GM21526 (cell line): ENCODE measurements at regions not wholly inside any gene's neighbourhood (a gene's known extent, or its start where the extent isn't known, plus 50 kb on each side); places are given as distances from the start of the nearest gene placed in this dataset.

Experiments used
- ATAC-seq: cut with Tn5 transposase; IDR thresholded peaks from one replicate; pipeline ENCODE4 v1.9.1; 2021; ENCODE audit warnings: moderate library complexity; ENCODE audit not compliant: unreplicated experiment, low FRiP score

DNA sequence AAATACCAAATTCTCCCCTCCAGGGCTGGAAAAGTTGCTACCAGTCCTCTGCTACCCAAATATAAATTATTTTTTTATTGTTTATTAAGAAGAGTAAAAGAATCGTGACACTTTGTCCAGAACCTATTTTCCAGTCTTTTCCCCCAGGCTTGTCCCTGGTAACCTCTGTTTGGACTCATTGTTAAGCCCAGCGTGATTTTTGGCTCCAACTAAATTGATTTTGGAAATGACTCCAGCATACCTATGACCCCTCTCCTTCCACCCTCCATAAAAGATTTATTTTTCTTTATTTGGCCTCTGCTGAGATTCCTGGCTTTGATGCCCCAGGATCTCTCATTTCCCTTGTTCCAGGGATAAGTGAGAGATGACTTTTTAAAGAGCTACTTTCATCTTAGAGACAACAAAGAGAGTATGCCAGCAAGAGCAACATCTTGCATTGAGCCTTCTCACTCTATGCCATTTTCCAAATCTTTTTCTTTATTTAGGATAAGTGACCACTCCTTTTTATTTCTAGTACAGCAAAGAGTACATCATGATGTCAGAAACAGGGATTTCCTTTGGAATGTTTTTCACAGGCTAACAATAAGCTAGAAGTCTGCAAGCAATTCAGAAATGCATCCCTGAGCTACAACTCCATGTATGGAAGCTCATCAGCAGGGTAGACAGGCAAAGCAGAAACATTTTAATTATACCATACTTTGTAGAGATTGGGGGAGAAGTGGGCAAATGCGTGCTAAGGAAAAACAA, 75.8 kb downstream of the DAD1 start:
- no peak for ATAC-seq

GRCh38 chr14:22512106-22512814, 76.8 kb downstream of the DAD1 start:
- ATAC-seq: no peak

DNA sequence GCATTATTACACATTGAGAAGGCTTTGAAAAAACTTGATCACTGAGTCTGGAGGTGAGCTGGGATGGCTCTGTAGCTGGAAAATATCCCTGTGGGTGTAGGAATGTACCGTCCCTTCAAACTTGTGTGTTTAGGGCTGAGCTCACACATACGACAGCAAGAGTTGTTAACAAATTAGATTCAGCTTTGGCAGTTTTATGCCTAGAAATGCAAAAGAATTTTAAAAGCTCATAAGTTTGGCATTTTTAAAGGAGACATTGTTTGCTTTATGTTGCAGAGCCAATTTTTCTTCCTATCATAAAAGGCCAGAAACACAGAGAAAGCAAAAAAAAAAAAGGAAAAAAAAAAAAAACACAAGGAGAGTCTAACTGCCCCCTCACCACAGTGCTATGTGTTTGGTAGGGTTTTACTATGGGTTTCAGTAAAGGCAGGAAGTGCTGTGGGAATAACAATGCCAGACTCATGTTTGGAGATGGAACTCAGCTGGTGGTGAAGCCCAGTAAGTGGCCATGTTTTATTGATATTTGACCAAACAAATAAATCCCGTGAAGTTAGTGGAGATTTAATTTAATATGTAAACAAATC, 78.4 kb downstream of the DAD1 start:
- no peak for ATAC-seq

DNA sequence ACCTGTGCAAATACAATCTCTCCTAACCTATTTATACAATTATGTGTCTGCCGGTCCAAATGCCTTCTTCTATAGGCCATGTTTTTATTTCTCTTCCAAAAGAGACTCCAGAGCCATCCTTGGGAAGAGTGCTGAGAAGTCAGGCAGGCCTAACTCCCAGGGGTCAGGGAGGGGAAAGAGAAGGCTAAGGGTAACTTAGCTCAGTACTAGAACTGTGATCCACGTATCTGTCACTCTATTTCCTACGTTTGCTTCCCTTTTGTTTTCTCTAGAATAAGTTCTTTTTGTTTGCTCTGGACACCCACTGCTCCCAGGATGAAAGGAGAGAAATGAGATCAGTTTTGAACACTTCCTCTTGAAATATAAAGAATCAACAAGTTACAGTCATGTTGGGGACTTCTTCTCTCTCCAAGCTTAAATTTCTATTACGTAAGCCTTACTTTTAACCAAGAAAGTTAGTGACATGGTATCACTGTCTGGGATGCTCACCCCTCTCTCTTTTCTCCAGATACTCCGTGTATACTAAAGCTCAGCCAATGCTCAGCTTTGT, 79.2 kb downstream of the DAD1 start:
- ATAC-seq: no peak

DNA sequence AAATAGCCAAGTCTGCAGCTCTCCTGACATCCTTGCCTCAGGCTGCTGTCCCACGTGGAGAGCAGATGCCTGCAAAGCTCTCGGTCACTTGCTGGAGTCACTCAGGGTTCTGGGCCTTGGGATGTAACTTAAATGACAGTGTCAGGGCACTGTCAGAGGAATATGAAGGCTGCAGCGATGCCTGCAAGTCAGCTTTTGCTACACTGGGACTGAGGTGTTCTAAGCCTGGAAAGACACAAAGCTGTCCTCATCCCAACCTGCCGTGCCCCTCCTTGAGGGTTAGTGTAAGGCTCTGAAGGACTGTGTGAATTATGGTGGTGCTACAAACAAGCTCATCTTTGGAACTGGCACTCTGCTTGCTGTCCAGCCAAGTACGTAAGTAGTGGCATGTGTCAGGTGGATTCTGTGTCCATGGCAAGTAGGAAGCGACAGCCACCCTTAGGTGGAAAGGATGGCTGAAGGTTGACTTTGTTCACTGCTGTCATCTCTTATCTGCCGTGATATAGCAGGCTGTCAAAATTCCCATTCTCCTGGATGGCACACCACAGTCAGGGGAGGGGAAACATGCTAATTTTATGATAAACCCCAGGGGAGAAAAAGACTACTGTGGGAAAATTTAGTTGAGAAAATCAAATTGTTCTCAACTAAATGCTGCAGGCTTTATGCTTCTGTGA, 79.9 kb downstream of the DAD1 start:
- ATAC-seq: no peak

- no peak for ATAC-seq
Observed at GRCh38 chr14:22508662-22509035, 80.4 kb downstream of the DAD1 start.

DNA sequence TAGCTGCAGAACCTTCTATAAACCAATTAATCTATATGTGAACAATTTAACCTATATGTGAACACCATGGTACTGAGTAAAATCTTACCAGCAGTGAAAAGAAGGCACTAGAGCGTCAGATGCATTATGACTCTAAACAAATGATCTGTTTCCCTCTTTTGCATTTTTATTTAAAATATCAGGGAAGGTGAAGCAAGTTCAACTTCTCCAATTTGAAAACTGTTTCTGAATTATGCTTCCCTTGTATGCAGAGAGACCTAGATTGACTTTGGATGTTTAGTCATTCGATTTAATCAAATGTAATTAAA, 80.9 kb downstream of the DAD1 start:
- ATAC-seq: no peak

GRCh38 chr14:22506778-22507351, 82.2 kb downstream of the DAD1 start:
- no peak for ATAC-seq

- no peak for ATAC-seq
Observed at GRCh38 chr14:22506378-22506710, 82.7 kb downstream of the DAD1 start.

DNA sequence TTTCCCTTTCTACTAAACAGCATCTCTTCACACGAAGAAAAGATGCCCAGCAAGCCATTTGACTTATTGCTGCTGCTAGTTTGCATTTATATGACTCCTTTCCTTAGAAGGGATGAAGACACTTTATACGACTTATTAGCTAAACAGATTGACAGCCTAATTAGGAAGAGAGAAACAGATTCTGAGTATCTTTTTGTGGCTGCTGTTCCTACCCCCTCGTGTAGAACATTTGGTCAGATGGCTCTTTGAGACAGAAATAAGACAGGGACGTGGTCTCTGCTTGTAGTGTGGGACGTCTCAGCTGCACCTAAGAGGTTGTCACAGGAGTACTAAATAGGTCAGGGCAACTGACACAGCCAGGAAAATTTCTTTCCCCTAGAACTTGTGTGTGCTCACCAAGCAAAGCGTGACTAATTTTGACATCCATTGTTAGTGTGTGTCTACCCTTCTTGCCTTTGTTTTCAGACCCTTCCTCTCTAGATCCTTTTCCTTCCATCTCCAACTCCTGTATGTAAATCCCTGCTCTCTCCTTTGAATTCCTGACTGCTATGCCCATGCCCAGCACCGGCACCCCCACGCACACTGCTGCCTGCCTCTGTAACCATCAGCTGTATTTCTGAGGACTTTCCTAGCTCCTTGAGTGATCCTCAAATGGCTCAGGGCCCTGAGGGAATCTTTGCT, 83.2 kb downstream of the DAD1 start:
- ATAC-seq: no peak

DNA sequence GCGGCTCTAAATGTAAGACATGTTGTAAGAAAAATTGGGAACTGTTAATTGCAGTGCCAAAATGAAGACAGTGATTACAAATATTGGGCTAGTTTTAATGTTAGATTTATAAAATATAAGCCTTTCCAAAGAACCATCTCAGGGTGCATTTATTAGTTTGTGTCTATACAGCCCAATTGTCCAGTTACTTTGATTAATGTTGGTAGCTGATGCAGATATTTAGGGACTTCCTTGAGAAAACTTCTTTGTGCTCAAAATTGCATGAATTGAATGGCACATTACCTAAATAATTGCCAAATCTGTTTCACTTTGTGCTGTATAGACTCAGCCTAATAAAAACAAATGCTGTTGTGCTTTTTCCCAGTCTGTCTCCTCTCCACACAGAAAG, 83.7 kb downstream of the DAD1 start:
- ATAC-seq: no peak

DNA sequence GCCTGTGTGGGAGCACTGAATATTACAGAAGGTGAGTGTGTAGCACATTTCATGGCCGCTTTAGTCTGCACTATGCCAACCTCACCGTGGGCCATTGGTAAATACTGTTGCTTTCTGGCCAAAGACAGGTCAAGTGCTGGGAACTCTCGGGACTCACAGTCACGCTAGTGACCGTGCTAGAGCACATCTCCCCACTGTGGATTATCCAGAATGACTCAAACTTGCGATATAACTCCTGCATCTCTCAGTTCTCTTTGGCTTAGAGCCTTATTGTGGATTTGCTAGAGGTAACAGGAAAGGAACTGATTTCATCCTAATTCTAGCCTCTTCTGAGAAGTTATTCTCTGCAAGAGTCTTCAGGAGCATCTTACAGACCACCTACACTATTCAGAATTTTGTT, 86.5 kb downstream of the DAD1 start:
- no peak for ATAC-seq

GRCh38 chr14:22502007-22502406, 87.0 kb downstream of the DAD1 start:
- ATAC-seq: no peak

DNA sequence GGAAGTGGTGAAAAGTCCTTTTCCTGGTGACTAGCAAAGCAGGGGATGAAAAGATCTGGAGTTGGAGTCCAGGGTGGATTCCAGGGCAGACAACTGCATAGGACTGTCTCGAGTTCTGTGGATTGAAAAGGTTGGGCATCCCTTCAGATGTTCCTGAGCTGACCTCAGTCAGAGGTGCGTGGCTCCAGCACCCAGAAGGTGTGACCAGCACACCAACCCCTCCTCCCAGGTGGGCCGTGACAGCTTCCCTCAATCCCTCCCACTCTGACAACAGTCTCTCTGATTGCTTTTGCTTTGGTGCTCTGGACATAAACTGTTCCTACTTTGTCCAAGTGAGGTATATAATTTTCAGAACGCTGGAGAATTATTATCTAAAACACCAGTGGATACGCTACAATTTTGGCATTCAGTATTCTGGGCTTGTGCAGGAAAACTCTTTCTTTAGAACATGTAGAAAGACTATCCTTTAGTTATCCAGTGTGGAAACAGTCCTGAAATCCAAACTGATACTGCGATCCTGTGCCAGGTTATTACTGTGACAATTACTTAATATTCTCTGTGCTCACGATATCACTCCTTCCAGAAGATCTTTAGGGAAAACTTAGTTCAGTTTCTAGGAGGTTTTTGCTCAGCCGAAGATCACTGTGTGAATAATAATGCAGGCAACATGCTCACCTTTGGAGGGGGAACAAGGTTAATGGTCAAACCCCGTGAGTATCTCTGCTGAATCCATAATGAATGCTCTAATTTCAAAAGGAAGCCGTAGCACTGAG, 87.9 kb downstream of the DAD1 start:
- no peak for ATAC-seq

- no peak for ATAC-seq
Observed at GRCh38 chr14:22500525-22500924, 88.5 kb downstream of the DAD1 start.

DNA sequence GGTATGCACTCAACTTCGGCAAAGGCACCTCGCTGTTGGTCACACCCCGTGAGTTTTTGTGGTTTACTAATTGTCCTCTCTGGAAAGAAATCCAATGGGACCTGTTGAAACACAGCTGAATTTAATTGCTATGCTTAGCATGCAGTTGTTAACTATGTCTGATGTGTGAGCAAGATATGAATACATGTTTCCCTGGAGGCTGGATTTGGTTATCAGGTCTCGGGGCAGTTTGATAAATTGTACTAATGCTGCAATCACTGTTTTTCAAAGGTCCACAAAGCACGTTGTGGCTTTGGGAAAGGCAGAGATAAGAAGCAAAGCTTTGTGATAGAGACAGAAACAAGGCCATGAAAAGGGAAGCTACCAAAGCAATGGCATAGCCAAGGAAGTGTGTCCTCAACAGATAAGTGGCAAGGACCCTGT, 91.3 kb downstream of the DAD1 start:
- no peak for ATAC-seq

GRCh38 chr14:22497144-22497423, 91.9 kb downstream of the DAD1 start:
- peak; percentile 26 for ATAC-seq

DNA sequence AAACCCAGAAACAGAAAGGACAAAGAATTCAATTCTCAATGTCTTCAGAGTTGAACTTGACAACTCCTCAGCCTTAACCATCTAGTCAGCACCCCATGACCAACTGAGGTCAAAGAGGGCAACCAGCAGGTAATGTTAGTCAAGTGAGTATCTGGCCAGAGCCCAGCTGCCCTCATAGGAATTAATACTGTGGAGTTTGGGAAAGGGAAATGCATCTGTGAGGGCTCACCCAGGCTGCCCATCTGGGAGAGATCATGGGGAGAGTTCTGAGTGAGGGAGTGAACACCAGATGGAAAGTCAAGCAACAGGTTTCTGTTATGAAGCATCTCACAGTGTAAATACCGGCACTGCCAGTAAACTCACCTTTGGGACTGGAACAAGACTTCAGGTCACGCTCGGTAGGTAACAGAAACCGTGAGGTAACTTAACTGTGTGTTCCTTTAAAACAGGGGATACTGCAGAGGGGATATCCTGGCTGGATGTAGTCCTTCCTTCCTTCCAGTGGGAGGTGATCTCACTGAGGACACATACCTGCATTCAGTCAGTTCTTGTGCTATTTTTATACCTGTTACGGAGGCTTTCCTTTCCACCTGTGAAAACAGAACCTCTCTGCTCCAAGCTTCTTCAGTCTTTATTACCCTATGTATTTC, 94.4 kb downstream of the DAD1 start:
- ATAC-seq: no peak

- no peak for ATAC-seq
Observed at GRCh38 chr14:22493753-22494152, 95.3 kb downstream of the DAD1 start.
